ENCODE measurements at regions not wholly inside any gene's neighbourhood (a gene's known extent, or its start where the extent isn't known, plus 50 kb on each side); places are given as distances from the start of the nearest gene placed in this dataset.

DNA sequence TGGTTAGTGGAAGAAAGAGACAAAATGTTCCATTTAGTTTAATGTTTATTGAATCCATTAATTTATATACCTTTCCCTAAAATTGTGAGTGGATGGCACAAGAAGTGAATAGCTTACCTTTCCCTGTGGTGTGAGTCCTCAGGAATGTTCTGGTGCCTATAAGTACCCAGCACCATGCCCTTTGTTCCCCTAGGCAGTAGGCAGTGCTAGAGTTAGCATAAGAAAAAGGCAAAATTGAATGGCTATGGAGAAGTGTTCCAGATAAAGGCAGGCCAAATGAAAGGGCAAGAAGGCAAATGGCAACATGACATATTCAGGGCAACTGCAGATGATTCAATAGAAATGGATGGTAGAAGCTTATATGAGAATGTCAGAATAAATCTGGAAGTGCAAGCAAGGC, 370.8 kb upstream of the PTGER4 start:
- TF ChIP-seq, protein P1, sequence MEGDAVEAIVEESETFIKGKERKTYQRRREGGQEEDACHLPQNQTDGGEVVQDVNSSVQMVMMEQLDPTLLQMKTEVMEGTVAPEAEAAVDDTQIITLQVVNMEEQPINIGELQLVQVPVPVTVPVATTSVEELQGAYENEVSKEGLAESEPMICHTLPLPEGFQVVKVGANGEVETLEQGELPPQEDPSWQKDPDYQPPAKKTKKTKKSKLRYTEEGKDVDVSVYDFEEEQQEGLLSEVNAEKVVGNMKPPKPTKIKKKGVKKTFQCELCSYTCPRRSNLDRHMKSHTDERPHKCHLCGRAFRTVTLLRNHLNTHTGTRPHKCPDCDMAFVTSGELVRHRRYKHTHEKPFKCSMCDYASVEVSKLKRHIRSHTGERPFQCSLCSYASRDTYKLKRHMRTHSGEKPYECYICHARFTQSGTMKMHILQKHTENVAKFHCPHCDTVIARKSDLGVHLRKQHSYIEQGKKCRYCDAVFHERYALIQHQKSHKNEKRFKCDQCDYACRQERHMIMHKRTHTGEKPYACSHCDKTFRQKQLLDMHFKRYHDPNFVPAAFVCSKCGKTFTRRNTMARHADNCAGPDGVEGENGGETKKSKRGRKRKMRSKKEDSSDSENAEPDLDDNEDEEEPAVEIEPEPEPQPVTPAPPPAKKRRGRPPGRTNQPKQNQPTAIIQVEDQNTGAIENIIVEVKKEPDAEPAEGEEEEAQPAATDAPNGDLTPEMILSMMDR (IDR thresholded peaks at IDR 0.05; ENCODE audit: control insufficient read depth, insufficient read depth, low read depth, low read length, missing control alignments), result no peak
- no peak for DNase-seq (ENCODE audit: low read depth)
- no peak overlapping the region for H3K4me3 ChIP-seq (ENCODE audit: control insufficient read depth, low read depth, low read length)

DNA sequence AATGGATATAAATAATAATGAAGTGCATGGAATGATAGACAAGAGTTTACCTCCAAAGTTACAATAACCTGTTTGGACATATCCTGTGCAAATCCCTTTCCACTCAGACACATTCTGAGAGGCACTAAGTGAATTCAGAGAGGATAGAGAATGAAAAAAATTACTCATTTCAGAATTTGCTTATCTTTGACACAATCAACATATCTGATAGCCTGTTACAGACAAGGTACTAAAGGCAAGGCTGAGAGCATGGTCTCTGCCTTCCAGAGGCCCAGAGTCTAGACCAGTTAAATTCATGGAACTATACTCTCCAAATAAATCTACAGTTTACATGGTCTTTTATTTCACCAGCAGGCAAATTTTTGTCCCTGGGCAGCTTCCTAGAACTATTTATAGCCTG, 371.8 kb upstream of the PTGER4 start:
- H3K4me3 ChIP-seq (ENCODE audit: control insufficient read depth, low read depth, low read length), result no peak overlapping the region
- TF ChIP-seq, protein P1 (IDR thresholded peaks at IDR 0.05; ENCODE audit: control insufficient read depth, insufficient read depth, low read depth, low read length, missing control alignments), result no peak
- no peak for DNase-seq (ENCODE audit: low read depth)

DNA sequence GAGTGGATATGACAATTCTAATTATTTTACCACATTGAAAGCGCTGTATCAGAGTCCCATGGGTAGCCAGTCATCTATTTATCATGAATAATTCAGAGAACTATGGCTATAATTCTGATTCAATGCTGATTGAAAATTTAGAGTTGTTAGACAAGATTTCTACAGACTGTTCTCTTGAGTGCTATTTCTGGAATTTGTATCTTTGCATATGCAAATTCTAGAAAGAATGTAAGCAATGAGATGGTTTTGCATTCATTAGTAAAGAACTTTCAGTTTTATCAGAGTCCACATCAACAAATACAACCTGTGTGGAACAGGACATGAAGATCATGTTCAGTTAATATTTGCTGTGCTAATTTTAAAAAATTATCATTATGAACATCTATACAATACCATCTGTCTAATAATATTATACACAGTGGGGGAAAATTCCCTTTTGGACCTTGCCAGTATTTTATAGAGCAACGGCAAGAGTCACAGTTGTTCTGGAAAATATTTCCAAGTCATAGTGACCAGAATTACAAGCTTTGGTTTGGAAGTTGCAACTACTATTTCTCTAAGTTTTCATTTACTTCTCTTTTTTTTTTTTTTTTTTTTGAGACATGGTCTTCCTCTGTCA, 372.7 kb upstream of the PTGER4 start:
- H3K4me3 ChIP-seq (ENCODE audit: control insufficient read depth, low read depth, low read length), result no peak overlapping the region
- DNase-seq (ENCODE audit: low read depth), result no peak
- TF ChIP-seq, protein P1 (IDR thresholded peaks at IDR 0.05; ENCODE audit: control insufficient read depth, insufficient read depth, low read depth, low read length, missing control alignments), result no peak

DNA sequence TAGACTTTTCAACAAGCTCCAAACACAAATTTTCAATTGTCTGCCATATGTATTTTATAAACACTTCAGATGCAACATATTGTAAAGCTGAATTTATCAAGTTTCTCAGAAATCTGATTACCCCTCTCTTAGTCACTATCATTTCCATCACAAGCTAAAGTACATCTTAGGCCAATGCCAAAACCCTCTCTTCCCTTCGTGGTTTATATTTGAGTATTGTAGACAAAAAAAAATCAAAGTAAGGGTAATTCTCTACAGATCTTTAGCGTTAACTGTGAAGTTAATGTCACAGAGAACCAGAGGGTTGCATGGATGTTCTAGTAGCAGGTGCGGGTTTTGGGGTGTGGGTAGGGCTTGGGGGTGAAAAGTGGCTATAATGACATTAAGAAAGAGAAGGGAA, 387.7 kb upstream of the PTGER4 start:
- TF ChIP-seq, protein P1 (IDR thresholded peaks at IDR 0.05; ENCODE audit: control insufficient read depth, insufficient read depth, low read depth, low read length, missing control alignments), result no peak
- no peak for DNase-seq (ENCODE audit: low read depth)
- H3K4me3 ChIP-seq (ENCODE audit: control insufficient read depth, low read depth, low read length), result no peak overlapping the region

DNA sequence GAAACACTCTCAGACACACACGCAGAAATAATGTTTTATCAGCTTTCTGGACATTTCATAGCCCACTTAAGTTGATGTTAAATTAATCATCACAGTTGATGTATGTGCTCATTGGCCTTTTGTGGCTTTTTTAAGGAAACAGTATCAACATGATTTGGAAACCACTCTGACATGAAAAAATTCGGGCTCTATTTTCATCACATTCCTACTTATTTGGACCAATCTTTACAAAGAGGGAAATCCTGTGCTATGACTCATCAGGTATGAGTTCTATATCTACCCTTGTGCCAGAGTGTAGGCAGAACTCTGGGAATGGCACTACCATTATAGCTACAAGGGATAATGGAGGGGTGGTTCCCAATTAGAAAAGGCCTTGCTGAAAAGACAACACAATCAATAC, 388.4 kb upstream of the PTGER4 start:
- H3K4me3 ChIP-seq (ENCODE audit: control insufficient read depth, low read depth, low read length), result no peak overlapping the region
- DNase-seq (ENCODE audit: low read depth), result peak; percentile 2
- TF ChIP-seq, protein P1 (IDR thresholded peaks at IDR 0.05; ENCODE audit: control insufficient read depth, insufficient read depth, low read depth, low read length, missing control alignments), result no peak

DNA sequence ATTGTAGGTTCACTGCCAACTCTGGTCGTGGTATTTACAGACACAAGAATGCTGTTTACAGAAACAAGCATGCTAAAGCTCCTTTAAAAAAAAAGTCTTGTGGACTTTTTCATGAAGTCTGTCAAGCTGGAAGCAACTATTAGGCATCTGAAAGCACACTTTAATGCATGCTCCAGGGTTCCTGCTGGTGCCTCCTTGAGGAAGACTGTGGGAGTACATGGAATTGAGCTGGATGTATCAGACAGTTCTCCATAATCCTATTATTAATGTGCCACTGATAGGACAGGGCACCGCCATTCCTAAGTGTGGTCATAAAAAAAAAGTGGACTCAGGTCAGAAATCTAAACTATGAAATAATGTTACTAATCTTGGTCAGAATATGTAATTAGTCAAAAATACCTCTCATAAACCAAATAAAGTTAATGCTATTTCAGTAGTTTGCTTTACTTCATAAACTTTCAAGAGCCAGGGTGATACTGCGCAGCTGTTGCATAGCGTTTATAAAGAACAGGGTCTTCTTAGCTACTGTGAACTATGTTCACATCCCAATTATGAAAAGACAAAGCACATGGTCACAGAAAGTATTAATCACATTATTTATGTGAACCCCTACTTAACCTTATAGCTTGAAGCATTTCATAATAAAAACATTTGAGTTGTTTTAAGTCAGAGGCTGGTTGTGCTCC, 390.8 kb upstream of the PTGER4 start:
- H3K4me3 ChIP-seq (ENCODE audit: control insufficient read depth, low read depth, low read length), result no peak overlapping the region
- TF ChIP-seq, protein P1 (IDR thresholded peaks at IDR 0.05; ENCODE audit: control insufficient read depth, insufficient read depth, low read depth, low read length, missing control alignments), result no peak
- no peak for DNase-seq (ENCODE audit: low read depth)
